ENCODE measurements at regions not wholly inside any gene's neighbourhood (a gene's known extent, or its start where the extent isn't known, plus 50 kb on each side); places are given as distances from the start of the nearest gene placed in this dataset.

GRCh38 chr5:135709208-135709575, 125.3 kb upstream of the SLC25A48 start:
- no peak for TF ChIP-seq PKNOX1 (IDR thresholded peaks at IDR 0.05)
- no peak for TF ChIP-seq POLR2AphosphoS5 (IDR thresholded peaks at IDR 0.05; ENCODE audit: low read length)
- TF ChIP-seq GABPA (IDR thresholded peaks at IDR 0.05; ENCODE audit: low read depth), result no peak
- no peak for TF ChIP-seq IRF4 (IDR thresholded peaks at IDR 0.05; ENCODE audit: low read depth, low read length)

Data from GM12878 (cell line).